ENCODE measurements at regions not wholly inside any gene's neighbourhood (a gene's known extent, or its start where the extent isn't known, plus 50 kb on each side); places are given as distances from the start of the nearest gene placed in this dataset.

DNA sequence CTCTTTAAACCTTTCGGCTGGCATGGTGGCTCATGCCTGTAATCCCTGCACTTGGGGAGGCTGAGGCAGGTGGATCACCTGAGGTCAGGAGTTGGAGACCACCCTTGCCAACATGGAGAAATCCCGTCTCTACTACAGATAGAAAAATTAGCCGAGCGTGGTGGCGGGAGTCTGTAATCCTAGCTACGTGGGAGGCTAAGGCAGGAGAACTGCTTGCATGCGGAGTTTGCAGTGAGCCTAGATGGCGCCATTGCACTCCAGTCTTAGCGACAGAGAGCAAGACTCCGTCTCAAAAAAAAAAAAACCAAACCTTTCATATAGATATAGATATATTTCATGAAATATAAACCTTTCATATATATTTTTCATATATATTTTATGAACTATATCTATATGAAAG, 864.7 kb downstream of the TRIB2 start:
- DNase-seq = no peak

DNA sequence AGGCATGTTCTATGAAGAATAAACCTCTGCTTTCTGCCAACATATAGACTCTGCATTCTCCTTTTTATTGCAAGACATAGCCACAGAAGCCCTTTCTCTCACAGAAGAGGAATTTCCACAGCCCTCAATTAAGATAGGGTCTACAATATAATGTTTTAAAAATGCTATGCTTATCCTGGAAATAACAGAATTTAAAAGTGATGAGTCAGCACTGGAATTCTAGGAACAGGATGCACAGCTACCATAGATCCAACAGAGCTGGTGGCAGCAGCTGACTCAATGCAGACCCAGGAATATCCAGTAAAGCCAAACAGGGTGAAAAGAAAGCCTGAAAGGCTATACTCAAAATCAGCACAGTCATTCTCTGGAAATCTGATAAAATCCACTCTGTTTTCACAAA, 866.9 kb downstream of the TRIB2 start:
- DNase-seq = no peak

DNA sequence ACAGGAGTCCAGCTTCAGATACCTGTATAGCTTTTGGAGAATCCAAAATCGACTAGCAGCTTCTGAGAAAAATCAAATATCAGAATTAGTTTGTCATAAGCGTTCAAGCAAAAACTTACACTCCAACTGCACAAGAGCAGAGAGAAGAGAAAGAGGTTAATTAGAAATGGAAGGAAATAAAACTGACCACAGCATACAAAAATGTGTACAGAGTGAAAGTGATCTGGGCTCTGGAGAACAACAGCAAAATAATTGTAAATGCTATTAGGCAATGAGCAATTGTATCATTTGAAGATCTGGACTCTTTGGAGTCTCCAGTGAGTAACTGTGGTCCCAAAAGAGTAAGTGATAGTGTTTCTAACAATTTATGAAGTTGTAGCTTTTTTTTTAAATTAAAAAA, 867.3 kb downstream of the TRIB2 start:
- no peak for DNase-seq

DNA sequence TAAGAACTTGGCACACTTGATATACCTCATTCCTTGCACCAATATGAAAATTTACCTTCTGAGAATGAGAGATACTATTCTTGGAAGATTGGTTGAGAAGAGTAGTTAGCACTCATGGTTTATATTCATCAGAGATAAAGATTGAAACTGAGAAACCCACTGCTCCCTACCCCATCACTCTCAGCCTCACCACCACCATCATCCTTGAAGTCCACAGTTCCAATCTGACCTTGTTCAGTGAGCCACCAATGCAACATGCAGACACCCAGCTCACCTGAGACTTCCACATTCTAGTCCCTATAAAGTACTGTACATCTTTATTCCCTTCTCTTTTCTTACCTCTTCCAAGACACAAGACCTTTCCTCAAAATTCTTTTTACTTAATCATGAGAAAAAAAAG, 869.0 kb downstream of the TRIB2 start:
- no peak for DNase-seq

DNA sequence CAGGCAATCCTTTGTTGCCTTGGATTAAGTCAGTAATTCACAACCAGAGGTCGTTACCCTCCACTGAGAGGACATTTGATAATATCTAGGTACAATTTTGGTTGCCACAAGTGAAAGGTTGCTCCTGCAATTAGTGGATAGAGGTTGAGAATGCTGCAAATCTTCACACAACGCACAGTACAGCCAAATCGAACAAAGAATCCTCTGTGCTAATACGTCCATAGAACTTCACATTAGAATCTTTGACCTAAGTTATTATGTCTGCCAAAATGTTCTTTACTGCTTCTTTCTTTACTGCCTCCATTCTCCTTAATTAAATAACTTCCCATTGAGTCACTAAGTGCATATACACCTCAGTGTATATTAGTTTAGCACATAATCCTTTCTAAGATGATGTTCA, 879.5 kb downstream of the TRIB2 start:
- no peak for DNase-seq

DNA sequence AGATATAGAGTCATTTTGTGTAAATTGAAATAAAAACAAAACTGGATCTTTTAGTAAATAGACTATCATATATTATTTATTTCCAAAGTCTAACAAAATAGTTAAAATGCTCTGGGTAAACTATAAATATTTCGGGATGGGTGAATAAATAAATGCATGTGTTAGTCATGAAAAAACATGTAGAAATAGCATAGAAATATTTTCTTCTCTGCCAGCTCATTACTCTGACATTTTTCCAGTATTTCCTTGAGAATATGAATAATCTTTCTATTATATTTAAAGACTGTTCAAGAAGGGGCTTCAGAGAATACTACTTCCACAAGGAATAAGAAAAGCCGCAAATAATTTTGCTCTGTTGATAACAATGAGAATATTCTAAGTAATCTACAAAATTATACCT, 880.4 kb downstream of the TRIB2 start:
- no peak for DNase-seq

DNA sequence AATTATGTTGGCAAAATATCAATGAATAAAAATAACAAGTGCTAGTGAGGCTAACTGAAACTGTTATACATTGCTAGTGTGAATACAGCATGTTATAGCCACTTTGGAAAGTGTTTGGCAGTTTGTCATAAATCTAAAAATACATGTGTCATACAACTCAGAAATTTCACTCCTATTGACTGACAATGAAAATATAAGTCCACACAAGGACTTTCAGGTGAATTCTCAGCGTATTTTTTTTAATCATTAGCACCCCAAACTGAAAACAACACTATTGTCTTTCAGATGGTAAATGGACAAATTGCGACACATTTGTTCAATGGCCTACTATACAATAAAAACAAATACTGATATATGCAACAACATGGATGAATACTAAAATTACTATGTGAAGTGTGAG, 884.8 kb downstream of the TRIB2 start:
- DNase-seq = no peak

DNA sequence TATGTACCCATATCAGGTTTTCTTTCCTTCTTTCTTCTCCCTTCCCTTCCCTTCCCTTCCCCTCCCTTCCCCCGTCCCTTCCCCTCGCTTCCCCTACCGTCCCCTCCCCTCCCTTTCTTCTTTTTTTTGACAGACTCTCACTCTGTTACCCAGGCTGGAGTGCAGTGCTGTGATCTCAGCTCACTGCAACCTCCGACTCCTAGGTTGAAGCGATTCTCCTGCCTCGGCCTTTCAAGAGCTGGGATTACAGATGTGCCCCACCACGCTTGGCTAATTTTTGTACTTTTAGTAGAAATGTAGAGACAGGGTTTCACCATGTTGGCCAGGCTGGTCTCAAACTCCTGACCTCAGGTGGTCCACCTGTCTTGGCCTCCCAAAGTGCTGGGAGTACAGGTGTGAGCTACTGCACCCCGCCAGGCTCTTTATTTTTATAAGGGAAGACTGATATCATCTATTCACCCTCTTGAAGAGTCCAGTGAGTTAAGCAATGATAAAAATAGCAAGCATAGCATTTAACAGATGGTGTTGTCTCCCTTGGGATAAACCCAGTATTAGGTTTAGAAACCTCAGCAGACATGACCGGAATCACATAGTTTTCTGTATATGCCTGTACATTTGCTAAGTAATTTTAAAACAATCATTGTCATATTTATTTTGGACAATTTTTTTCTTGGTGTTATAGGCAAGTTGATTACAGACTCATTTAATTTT, 888.4 kb downstream of the TRIB2 start:
- no peak for DNase-seq

DNA sequence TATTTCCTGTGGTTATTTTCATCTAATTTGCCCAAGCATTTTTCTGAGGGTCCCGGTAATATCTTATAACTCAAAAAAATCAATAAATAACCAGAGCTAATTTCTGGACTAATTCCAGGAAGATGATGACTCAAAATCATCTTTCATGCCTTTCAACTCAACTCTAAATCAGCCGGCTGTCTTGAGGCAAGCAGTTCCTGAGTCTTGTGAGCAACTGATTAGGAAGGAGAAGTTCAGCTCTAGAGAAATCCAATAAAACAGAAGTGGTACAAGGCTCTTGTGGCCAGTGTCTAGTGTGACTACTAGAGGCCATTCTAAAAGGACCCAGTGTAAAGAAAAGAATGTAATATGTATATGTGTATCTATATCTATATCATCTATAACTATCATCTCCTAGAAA, 890.4 kb downstream of the TRIB2 start:
- DNase-seq = no peak

DNA sequence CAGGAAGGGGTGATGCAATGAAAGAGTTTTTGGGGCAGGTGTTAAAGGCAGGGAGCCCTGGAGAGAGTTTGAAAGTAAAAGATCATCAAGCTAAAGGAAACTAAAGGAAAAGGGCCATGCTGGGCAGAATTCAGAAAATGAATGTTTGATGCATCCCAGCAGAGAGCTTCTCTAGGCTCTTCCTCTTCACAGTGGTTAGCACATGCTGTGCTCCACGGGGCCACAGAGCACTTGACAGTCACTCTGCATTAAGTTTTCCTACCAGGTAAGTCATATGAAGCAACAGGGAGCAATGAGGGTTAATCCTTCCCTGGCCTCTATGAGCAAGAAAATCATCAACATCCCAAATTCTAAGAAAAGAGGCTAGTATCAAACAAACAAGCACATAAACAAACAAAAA, 895.2 kb downstream of the TRIB2 start:
- no peak for DNase-seq

DNA sequence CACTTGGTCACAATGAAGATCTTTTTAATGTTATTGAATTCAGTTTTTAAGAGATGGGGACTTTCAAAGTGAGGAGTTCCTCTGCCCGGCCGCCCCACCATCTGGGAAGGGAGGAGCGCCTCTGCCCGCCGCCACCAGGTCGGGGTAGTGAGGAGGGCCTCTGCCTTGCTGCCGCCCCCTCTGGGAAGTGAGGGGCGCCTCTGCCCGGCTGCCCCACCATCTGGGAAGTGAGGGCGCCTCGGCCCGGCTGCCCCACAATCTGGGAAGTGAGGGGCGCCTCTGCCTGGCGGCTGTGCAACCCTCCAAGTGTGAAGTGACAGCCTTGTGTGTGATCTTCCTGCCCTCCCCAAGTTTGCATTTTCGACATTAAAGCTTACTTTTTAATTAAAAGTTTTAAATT, 899.3 kb downstream of the TRIB2 start:
- no peak for DNase-seq

DNA sequence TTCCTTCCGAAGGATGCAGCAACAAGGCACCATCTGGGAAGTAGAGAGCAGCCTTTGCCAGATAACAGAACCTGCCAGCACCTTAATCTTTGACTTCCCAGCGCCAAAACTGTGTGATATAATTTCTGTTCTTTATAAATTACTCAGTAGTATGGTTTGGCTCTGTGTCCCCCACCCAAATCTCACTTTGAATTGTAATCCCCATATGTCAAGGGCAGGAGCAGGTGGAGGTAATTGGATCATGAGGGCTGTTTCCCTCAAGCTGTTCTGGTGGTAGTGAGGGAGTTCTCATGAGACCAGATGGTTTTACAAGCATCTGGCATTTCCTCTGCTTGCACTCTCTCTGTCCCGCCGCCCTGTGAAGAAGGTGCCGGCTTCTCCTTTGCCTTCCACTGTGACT, 899.9 kb downstream of the TRIB2 start:
- no peak for DNase-seq

DNA sequence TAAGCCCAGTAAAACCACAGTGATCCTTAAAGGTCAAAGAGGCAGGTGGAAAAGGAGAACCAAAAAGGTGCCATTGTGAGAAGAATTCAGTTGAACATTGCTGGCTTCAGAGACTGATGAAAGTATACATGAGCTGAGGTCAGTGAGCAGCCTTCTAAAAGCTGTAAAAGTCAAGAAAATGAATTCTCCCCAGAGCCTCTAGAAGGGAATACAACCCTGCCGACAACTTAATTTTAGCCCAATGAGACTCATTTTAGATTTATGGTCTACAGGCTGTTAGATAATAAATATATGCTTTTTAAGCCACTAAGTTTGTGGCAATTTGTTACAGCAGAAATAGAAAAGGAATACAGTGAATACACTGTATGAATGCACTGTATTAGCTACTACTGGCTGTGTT, 911.4 kb downstream of the TRIB2 start:
- no peak for DNase-seq

DNA sequence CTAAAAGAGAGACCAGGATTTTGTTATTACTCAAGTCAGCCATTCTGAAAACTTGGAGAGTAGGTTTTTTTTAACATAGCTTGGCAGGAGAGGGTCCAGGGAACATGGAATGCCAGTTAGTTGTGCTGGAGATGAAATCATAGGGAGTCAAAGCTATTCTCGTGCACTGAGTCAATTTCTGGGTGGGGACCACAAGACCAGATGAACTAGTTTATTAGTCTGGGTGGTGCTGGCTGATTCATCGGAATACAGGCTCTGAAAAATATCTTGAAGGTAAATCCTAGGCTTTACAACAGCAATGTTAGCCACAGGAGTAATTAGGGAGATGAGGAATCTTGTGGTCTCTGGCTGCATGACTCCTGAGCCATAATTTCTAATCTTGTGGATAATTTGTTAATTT, 921.4 kb downstream of the TRIB2 start:
- no peak for DNase-seq

DNA sequence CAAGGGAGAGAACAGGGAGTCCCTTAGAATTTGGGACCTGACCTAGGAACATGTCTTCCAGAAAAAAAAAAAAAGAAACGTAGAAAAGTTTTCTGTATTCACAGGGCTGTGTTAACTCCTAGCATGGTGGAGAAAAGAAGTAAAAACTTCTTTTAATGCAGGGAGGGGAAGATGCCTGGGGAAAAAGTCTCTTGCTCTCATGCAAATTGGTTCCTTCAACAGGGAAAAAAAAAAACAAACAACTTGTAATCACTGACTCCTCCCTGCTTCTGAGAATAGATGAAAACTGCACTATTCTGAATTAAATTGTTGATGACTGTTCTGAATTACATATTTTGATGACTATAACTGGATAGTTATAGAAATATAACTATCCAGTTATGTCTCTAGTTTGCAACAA, 933.2 kb downstream of the TRIB2 start:
- DNase-seq = no peak

DNA sequence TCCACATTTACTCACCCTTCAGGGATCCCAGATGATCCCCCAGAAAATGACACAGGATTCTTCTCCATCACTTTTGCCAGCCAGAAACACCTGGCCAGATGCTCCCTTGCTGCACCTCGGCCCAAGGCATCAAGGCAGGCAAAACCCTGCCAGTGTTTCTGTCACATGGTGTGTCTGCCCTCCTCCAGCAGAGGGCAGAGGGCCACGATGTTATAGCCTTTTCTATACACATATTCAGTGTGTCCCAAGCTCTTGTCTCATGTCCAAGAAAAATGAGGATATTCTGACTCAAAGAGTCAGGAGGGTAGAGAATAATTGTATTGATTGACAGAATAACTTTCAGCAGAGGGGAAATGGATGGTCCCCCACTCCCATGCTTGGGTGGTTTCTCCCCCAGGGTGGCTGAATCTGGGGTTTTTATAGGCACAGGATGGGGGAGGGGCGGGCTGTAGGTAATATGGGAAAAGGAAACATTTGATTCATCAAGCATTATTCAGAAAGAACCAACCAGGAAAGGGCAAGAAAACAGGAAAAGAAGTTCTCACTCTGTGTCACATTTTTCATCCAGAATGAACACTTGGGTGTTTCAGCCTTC, 933.9 kb downstream of the TRIB2 start:
- no peak for DNase-seq

DNA sequence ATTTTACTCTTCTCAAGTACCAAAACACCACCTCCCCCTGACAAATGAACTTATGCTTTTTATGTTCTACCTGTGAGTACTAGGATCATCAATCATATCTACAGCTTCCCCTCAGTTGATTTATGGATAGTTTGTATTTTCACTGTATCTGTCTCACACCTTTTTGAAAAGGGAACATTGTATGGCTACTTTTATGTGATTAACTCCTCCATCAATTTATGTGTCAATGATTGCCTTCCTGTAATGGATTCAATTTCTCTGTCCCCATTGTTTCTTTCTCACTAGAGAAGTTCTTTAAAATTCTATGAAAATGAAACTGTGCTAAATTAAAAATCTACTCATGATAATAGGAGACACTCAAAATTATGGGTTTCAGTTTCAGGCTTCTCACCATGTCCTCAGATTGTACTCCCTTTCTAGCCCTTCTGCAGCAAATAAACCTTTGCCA, 935.0 kb downstream of the TRIB2 start:
- no peak for DNase-seq

DNA sequence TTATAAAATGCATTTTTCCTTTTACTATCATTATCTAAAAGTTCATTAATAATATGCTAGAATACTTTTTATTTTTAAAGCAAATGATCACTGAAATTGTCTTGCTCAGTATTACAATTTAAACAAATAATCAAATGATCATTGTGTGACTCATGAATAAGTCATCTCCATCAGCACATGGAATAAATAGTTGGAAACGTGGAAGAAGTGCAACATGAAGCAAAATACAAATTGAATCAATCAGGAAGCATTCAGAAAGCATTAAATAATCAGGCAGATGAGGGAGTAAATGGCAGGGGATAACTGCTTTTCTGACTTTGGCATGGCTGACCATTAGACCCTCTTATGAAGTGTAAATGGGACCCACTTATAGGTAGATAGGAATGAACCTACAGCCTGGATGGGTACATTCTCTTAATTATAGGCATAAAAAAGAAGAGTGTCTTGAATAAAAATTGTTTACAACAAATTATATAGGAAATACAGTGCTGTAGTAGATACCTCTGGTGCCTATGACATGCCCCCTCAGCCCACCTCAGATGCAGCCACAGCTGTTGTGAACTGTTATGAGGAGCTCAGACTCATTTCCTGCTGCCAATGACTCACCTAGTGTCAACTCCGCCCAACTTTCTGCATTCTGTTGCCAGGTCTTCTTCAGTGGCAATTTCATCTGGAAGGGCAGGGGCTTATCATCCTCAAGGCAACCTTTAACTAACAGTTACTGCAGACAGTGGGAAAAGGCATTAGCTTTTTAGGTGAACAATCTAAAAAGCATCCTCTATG, 936.0 kb downstream of the TRIB2 start:
- no peak for DNase-seq

DNA sequence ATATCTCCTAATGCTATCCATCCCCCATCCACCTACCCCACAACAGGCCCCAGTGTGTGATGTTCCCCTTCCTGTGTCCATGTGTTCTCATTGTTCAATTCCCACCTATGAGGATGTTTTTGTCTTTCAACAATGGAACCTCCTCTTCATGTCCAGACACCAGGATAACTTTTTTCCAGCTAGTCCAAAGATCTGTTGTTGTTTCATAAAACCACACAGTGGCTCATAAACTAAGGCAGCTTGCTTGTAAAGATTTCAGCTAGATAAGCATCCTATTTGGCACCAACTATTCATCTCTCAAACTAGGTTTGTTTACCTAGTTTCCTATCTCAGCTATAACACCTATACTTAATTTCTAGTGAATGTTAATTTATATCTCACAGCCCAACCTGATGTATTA, 937.7 kb downstream of the TRIB2 start:
- no peak for DNase-seq

DNA sequence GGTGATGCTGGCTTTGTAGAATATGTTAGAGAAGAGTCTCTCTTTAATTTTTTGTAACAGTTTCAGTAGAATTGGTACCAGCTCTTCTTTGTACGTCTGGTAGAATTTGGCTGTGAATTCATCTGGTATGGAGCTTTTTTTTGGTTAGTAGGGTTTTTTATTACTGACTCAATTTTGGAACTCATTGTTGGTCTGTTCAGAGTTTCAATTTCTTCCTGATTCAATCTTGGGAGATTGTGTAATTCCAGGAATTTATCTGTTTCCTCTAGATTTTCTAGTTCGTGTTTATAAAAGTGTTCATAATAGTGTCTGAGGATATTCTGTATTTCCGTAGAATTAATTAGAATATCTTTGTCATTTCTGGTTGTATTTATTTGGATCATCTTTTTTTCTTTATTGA, 943.5 kb downstream of the TRIB2 start:
- DNase-seq = no peak

DNA sequence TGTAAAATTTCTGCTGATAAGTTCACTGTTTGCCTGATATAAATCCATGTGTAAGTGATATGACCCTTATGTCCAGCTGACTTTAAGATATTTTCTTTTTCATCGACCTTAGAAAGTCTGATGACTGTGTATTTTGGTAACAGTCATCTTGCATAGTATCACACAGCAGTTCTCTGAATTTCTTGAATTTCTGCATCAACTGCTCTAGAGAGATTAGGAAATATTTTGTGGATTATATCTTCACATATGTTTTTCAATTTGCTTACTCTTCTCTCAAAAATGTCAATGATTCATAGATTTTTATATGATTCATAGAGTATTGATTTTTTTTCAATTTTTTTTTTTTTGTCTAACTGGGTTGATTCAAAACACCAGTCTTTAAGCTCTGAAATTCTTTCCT, 945.3 kb downstream of the TRIB2 start:
- no peak for DNase-seq

DNA sequence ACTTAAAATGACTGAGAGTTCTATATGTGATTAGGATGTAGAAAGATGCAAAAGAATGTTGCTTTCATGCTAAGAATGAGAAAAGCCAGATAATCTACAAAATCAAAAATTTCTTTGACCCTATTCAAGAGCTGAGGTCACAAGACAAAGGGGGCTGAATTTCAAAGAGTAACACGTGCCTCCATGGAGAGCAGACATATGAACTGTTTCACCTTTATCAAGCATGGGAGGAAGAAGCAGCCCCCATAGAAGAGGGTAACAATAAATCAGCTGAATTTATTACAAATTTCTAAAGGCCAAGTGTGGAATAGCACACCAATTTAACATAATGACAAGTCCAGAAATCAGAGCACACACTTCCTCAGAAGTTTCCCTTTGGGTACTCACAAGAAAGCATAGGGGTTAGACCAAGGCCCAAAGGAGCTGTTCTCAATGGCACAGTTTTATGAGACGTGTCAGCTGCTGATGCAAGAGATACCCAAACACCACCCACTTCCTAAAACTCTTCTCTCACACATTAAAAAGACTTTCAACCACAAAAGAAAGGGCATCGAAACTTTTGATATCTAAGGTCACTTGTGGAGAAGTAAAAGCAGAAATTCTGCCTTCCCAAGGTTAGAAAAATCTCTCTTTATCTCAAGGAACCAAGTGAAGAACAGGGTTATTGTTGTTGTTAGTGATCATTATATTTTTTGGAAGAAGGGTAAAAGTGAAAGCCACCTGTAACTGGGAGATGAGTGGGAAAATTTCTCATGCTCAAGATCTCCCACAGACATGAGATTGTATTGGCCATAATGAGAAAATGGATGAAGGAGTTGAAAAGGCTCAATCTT, 950.1 kb downstream of the TRIB2 start:
- DNase-seq = no peak

Measured in nucleus accumbens (tissue), 56 donors.